Eye (tissue), 1 donor: ENCODE measurements at regions not wholly inside any gene's neighbourhood (a gene's known extent, or its start where the extent isn't known, plus 50 kb on each side); places are given as distances from the start of the nearest gene placed in this dataset.

Experiments used
- DNase-seq: peaks from one replicate; pipeline ENCODE4 v3.0.0-alpha.2; 2015

DNA sequence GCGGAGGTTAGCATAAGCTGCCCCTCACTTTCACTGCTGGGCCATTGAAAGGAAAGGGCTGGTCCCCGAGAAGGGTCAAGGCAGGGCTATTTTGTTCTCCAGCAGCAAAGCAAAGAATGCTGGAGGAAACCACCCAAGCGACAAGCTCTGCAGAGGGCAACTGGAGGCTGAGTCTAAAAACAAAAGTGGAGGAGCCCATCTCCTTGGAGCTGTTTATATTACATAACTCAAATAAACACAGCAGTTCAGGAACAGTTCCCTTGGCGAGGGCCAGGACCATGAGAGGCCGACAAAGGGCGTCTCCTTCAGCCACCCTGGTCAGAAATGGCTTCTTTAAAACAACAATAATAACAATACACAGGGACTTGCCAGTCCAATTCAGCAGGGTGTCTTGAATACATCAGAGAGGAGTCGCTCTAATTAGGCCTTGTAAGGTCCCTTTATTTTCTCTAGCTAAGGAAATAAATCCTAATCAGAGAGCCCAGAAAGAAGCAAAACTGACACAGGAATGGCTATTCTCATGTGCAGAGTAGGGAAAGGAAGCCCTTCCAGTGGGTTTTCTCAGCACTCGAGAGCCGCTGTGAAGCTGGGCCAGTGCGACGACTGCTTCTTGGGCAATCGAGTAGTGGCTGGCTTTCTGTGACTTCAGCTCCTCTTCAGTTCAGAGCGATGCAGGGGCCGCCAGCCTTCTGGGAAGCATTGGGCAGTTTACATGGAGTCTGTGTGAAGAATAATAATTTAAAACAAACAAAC lies 57.0 kb upstream of the TARBP1 start:
- peak; percentile 75 for DNase-seq

DNA sequence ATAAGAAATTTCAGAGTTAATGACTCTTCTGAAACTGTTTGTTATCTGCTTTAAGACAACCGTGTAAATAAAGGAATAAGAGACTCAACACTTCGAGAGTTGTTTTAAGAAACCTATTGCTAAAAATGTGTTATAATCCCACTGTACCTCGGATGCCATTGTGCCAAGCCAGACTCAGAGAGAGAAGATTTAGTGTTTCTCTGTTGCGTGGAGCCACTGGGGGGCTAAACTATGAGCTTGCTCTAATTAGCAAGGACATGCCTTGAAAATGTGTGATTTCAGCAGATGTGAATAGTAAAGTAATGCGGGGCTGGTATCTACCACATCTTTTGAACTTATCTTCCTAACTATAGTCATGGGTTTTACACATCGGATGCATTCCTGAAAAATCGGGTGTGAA lies 56.2 kb upstream of the TARBP1 start:
- DNase-seq: peak; percentile 40

DNA sequence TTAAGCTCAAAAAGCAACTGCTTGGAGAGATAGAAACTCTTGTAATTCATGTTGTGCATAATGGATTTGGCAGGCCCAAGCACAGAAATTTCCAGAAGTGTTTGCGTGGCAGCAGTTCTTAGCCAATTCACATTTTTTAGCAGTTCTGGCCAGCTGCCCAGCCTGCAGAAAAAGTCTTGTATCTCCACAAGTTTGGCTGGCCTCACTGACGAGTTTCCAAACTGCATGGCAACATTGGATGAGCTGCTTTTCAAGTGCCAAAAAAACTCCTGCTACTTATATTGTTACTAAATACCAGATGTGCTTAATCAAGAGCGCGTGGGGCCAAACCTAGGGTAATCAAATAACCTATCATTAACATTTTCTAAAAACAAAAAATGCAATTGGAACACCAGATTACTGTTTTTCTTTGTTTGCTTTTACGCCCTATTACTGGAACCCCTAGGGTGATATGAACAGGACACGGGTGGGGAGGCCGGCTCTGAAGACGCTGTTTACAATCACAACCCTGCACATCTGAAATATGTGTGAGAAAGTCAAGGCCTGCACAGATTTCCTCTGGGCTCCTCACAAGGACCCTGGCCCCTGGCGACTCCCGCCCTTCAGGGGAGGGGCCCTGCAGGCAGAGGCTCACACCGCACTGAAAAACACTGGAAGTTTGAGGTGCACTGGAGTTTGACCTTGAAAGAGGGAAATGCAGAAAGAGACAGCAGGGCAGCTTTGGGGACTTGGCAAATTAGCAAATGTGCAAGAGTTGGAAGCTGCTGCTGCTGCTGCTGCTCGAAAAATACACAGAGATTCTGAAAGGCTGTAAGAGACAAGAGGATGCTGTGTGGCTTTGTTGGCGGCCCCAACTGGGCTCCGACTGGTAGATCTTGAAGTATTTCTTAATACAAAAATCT lies 55.2 kb upstream of the TARBP1 start:
- DNase-seq: peak; percentile 93

DNA sequence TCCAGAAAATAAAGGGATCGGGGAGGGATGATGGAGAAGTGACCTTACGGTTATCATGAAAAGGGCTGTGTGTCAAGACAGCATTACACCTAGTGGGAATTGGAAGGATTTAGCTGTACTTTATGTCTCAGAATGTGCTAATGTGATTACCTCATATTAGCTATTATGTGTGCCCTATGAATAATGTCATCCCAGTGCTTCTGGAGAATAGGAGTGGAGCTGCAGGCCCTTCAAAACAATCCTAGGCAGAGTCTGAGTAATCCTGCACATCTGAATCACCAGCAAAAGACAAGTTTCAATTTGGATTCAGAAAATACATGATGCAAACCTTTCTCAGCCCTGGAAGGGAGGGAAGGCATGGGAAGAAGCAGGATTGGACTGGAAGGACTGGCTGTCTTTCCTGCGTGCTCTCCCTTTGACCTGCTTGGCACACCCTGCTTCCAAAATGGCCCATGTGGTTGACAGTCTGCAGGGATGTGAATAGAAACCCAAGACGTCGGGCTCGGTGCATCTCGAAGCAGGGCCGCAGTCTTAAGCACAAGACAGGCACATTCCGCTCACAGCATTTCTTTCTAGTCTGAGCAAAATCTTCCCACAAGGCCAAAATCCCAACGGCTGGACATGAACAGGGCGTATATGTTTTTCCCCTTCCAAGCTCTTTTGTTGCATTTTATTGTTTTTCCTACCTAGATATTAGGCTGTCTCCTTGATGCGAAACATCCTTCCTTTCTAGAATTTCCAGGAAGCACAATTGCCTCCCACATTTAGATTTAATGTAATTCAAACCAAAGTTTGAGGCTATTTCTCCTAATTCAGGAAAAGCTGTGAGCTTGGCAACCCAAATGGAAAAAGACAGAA lies 54.3 kb upstream of the TARBP1 start:
- DNase-seq: peak; percentile 61

DNA sequence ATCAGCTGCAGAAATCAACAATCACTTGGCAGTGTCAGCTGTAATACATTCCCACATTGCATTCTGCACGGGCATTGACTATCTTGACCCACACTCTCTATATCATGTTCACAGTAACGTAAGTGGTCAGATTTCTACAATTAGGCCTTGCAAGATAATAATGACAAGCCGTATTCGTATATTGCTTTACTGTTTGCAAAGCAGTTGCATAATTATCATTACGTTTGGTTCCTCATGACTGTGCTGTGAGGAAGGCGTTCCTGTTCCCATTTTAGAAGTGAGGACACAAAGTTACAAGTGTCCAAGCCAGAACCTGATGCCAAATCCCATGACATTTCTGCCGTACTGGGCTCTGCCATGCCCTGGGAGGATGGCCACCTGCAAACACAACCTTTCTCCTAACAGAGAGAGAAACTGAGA lies 53.5 kb upstream of the TARBP1 start:
- no peak for DNase-seq

DNA sequence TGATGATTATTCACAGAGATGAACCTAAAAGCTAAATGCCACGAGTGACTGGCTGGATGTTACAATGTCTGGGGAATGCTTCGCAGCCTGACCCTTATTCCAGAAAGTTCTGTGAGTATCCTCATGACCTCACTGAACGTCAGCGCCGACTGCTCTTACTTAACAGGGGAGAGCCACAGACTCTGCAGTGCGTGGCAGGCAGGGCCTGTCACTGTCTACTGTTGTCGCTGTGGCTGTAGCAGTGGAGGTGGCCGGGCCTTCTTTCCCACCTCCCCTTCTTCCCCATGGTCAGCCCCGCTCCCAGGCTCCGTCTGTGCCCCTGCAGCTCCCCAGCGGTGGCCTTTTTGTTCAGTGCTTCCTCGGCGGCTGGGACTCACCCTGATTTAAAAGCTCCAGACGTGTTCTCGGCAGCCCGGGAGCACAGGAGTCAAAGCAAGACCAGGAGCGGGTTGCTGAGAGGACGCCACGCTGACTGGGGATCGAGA lies 52.2 kb upstream of the TARBP1 start:
- peak; percentile 66 for DNase-seq

DNA sequence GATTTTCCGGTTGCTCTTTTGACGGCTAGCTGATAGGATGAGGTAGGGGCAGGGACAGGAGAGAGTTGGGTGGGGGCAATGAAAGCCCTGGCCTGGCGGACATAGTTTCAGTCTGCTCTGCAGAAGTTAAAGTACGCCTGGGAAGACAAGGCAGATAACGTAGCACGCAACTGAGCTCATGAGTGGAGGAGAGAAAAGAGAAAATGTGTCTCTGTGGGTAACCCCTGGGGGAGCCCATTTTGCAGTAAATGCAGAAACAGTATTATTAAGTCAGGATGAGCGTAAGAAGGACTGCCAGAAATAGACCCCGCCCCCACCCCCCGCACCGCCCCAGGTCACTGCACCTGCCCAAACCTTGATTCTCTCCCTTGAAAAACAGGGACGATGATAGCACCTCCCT lies 51.7 kb upstream of the TARBP1 start:
- DNase-seq: no peak

DNA sequence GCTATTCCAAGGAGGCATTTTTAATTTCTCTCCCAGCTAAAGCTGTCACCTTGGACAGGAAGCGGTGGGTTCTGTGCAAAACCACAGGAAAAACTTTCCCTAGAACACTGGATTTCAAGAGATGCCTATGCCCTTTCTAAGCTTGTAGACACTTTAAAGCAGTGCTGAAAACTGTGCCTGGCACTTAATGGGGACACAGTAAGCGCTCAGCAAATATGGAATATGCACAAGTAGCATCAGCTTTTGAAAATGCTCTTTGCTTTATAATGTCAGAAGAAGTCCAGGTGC lies 50.9 kb upstream of the TARBP1 start:
- DNase-seq: no peak

DNA sequence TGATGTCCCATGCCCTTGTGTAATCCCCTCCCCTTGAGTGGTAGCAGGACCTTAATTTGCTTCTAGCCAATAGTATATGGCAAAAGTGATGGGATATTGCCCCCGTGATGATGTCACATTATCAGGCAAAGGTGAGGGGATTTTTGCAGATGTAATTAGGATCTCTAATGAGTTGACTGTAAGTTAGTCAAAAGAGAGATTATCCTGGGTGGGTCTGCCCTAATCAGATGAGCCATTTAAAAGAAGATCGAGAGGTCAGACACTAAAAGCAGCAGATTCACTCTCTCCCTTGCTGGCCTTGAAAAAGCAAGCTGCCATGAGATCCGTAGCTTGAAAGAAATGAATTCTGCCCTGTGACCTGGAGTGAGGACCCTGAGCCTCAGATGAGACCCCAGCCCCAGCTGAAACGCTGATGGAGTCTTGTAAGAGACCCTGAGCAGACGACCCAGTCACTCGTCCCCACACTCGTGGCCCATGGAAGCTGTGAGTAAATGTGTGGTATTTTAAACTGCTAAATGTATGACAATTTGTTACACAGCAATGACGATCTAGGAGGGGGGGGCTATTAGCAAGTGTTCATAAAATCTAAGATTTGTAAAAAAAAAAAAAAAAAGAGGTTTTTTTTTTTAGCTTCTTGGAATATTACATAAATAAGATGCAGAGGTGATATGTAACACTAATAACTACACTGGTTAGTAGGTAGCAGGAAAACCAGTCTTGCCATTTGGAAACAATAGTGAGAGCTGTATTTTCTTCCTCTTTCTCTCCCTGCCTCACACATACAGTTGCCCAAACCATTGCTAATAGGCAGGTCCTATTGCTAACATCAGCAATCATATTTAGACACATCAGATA lies 50.3 kb upstream of the TARBP1 start:
- DNase-seq: no peak
